IMR-90 (cell line): ENCODE measurements at regions not wholly inside any gene's neighbourhood (a gene's known extent, or its start where the extent isn't known, plus 50 kb on each side); places are given as distances from the start of the nearest gene placed in this dataset.
A peak's percentile ranks its signal among the peaks of the same experiment; 100 is the strongest.

Experiments used
- ATAC-seq: fragments of 200-7000 bp; cut with Tn5 transposase; 2 replicates; pipeline ENCODE4 v1.9.1; 2020; ENCODE audit warnings: low read depth, mild to moderate bottlenecking, moderate library complexity
- BruUV-seq: library from RNA; stranded (reverse); fragments of 400-500 nt; replicated peaks from 2 replicates; lab custom pipeline; 2021; lab: Mats Ljungman, UMichigan
- CTCF ChIA-PET: fragments of 300-600 bp; formaldehyde crosslinking; extraction: SDS; loops from one replicate; lab custom pipeline; 2021; ENCODE audit warnings: antibody characterized with exemption; lab: Yijun Ruan, JAX
- POLR2A ChIA-PET: fragments of 300-600 bp; sonication (Branson Sonifier 250); formaldehyde crosslinking; loops from one replicate; lab custom pipeline; 2022; ENCODE audit warnings: antibody characterized with exemption; ENCODE audit not compliant: unreplicated experiment; lab: Charles Lee
- DNase-seq: peaks from one replicate; pipeline ENCODE4 v3.0.0; 2013
- H2AFZ ChIP-seq: replicated peaks from 2 replicates; pipeline ENCODE3; 2013; ENCODE audit warnings: low read length, mild to moderate bottlenecking; ENCODE audit not compliant: poor library complexity
- H2AK5ac ChIP-seq: 2 replicates; pipeline ENCODE4 v1.6.1; 2013; ENCODE audit warnings: low read depth, low read length, inconsistent platforms
- H2AK9ac ChIP-seq: replicated peaks from 2 replicates; pipeline ENCODE3; 2013; ENCODE audit warnings: mild to moderate bottlenecking, low read depth, low read length, moderate library complexity; ENCODE audit not compliant: poor library complexity
- H2BK120ac ChIP-seq: 2 replicates; pipeline ENCODE4 v1.6.1; 2013; ENCODE audit warnings: low read depth, low read length, inconsistent platforms
- H2BK15ac ChIP-seq: 3 replicates; pipeline ENCODE4 v1.6.1; 2013; ENCODE audit warnings: low read depth, low read length, inconsistent platforms
- H2BK20ac ChIP-seq: 2 replicates; pipeline ENCODE4 v1.6.1; 2013; ENCODE audit warnings: low read depth, mild to moderate bottlenecking, inconsistent platforms, low read length, moderate library complexity
- H2BK5ac ChIP-seq: 2 replicates; pipeline ENCODE4 v1.6.1; 2013; ENCODE audit warnings: mild to moderate bottlenecking, low read depth, low read length, inconsistent platforms; ENCODE audit not compliant: poor library complexity, severe bottlenecking
- H3K14ac ChIP-seq: replicated peaks from 2 replicates; pipeline ENCODE4 v1.6.1; 2013; ENCODE audit warnings: low read depth, low read length, inconsistent platforms
- H3K18ac ChIP-seq: 2 replicates; pipeline ENCODE4 v1.6.1; 2013; ENCODE audit warnings: low read depth, low read length, control low read depth
- H3K23ac ChIP-seq: 2 replicates; pipeline ENCODE4 v1.6.1; 2013; ENCODE audit warnings: low read depth, low read length, inconsistent platforms
- H3K27ac ChIP-seq: 2 replicates; pipeline ENCODE4 v1.5.1; 2013; ENCODE audit warnings: mild to moderate bottlenecking, control low read depth, low read length; ENCODE audit not compliant: insufficient read depth
- H3K27me3 ChIP-seq: 2 replicates; pipeline ENCODE4 v1.6.1; 2013; ENCODE audit warnings: low read length; ENCODE audit not compliant: control insufficient read depth, insufficient read depth
- H3K36me3 ChIP-seq: 2 replicates; pipeline ENCODE4 v1.6.1; 2013; ENCODE audit warnings: low read length, mixed read lengths; ENCODE audit not compliant: control insufficient read depth, insufficient read depth
- H3K4ac ChIP-seq: 2 replicates; pipeline ENCODE4 v1.6.1; 2013; ENCODE audit warnings: low read depth, low read length, inconsistent platforms
- H3K4me1 ChIP-seq: 2 replicates; pipeline ENCODE4 v1.6.1; 2013; ENCODE audit warnings: low read length, mixed read lengths; ENCODE audit not compliant: control insufficient read depth, insufficient read depth
- H3K4me2 ChIP-seq: 2 replicates; pipeline ENCODE4 v1.6.1; 2013; ENCODE audit warnings: low read depth, mild to moderate bottlenecking, control low read depth, low read length, moderate library complexity
- H3K4me3 ChIP-seq: 2 replicates; pipeline ENCODE4 v1.5.1; 2013; ENCODE audit warnings: low read depth, mild to moderate bottlenecking, control low read depth, low read length, moderate library complexity; ENCODE audit not compliant: insufficient read depth
- H3K56ac ChIP-seq: 2 replicates; pipeline ENCODE4 v1.6.1; 2013; ENCODE audit warnings: low read length, inconsistent platforms; ENCODE audit not compliant: insufficient read depth; ENCODE audit errors: extremely low read depth
- H3K79me1 ChIP-seq, 2 experiments: 2 replicates each; pipeline ENCODE4 v1.6.1; 2013; ENCODE audit warnings: low read length in 2 of 2, inconsistent platforms in 1 of 2, low read depth in 1 of 2
- H3K9ac ChIP-seq: 2 replicates; pipeline ENCODE4 v1.6.1; 2013; ENCODE audit warnings: low read depth, low read length, control low read depth
- H3K9me1 ChIP-seq: 2 replicates; pipeline ENCODE4 v1.6.1; 2013; ENCODE audit warnings: low read length, inconsistent platforms; ENCODE audit not compliant: insufficient read depth
- H3K9me3 ChIP-seq: 2 replicates; pipeline ENCODE4 v1.6.1; 2013; ENCODE audit warnings: low read length; ENCODE audit not compliant: control insufficient read depth, insufficient read depth
- H4K20me1 ChIP-seq: 2 replicates; pipeline ENCODE4 v1.6.1; 2013; ENCODE audit warnings: low read length, inconsistent platforms; ENCODE audit not compliant: insufficient read depth
- H4K5ac ChIP-seq: 2 replicates; pipeline ENCODE4 v1.6.1; 2013; ENCODE audit warnings: mild to moderate bottlenecking, low read depth, low read length, control low read depth
- H4K8ac ChIP-seq, 2 experiments: 2 replicates each; pipeline ENCODE4 v1.6.1; 2013; ENCODE audit warnings: low read depth in 2 of 2, low read length in 2 of 2, control low read depth in 1 of 2, inconsistent platforms in 1 of 2
- H4K91ac ChIP-seq: 2 replicates; pipeline ENCODE4 v1.6.1; 2013; ENCODE audit warnings: low read depth, low read length, inconsistent platforms; ENCODE audit not compliant: insufficient read depth
- CHD1 ChIP-seq: IDR thresholded peaks from 2 replicates; pipeline ENCODE4 v1.6.1; 2012; ENCODE audit warnings: low read depth, low read length, improper control_type of control experiment
- CTCF ChIP-seq: conservative IDR thresholded peaks from 2 replicates; pipeline ENCODE4 v1.5.1; 2012; ENCODE audit warnings: mild to moderate bottlenecking, low read depth, low read length, improper control_type of control experiment
- ELK1 ChIP-seq: fragments of 150-350 bp; IDR thresholded peaks from 2 replicates; pipeline ENCODE4 v1.6.1; 2016; ENCODE audit warnings: low read depth, mild to moderate bottlenecking, low read length, moderate library complexity, borderline replicate concordance
- FOS ChIP-seq: fragments of 150-350 bp; IDR thresholded peaks from 2 replicates; pipeline ENCODE4 v1.6.1; 2016; ENCODE audit warnings: low read depth, low read length
- MAFK ChIP-seq: IDR thresholded peaks from 2 replicates; pipeline ENCODE4 v1.6.1; 2012; ENCODE audit warnings: low read depth, low read length, improper control_type of control experiment
- MAZ ChIP-seq: IDR thresholded peaks from 2 replicates; pipeline ENCODE4 v1.6.1; 2012; ENCODE audit warnings: low read depth, mild to moderate bottlenecking, low read length, improper control_type of control experiment, moderate library complexity, borderline replicate concordance
- MXI1 ChIP-seq: IDR thresholded peaks from 2 replicates; pipeline ENCODE4 v1.6.1; 2012; ENCODE audit warnings: low read depth, mild to moderate bottlenecking, low read length, moderate library complexity, borderline replicate concordance
- NFE2L2 ChIP-seq: fragments of 150-350 bp; IDR thresholded peaks from 2 replicates; pipeline ENCODE4 v1.6.1; 2016; ENCODE audit warnings: low read depth, mild to moderate bottlenecking, low read length
- POLR2A ChIP-seq: IDR thresholded peaks from 2 replicates; pipeline ENCODE4 v1.6.1; 2012; ENCODE audit warnings: mild to moderate bottlenecking, low read depth, low read length
- RAD21 ChIP-seq: IDR thresholded peaks from 2 replicates; pipeline ENCODE4 v1.6.1; 2012; ENCODE audit warnings: low read length, improper control_type of control experiment
- RCOR1 ChIP-seq: IDR thresholded peaks from 2 replicates; pipeline ENCODE4 v1.6.1; 2012; ENCODE audit warnings: mild to moderate bottlenecking, low read length, improper control_type of control experiment; ENCODE audit not compliant: insufficient replicate concordance
- SMC3 ChIP-seq: fragments of 150-350 bp; IDR thresholded peaks from 2 replicates; pipeline ENCODE4 v1.6.1; 2016; ENCODE audit warnings: low read depth, mild to moderate bottlenecking, antibody characterized with exemption, low read length, moderate library complexity
- USF2 ChIP-seq: fragments of 150-350 bp; IDR thresholded peaks from 2 replicates; pipeline ENCODE4 v1.6.1; 2017; ENCODE audit warnings: mild to moderate bottlenecking, antibody characterized with exemption, low read length, low read depth
- WGBS, 2 experiments: methylation state at CpG; one replicate each; pipeline versions ENCODE4 v1.1.5 to v1.1.7; 2013; ENCODE audit warnings: missing lambda C conversion rate in 2 of 2; ENCODE audit not compliant: insufficient read length in 1 of 2; ENCODE audit errors: extremely low coverage in 2 of 2; 5-methylcytosine and 5-hydroxymethylcytosine counted together
- dilution Hi-C: fragments of 300-500 bp; cut with HindIII; formaldehyde crosslinking; loops from one replicate; pipeline ENCODE4 v1.14.3; 2018; ENCODE audit warnings: low sequenced_read_pairs; ENCODE audit not compliant: unreplicated experiment
- in situ Hi-C: fragments of 300-500 bp; cut with MboI; formaldehyde crosslinking; loops from 3 replicates; pipeline ENCODE4 v1.14.3; 2019; ENCODE audit warnings: low sequenced_read_pairs, inconsistent platforms, mixed read lengths
- intact Hi-C: fragments of 100-400 bp; cut with micrococcal nuclease; formaldehyde crosslinking; loops from 2 replicates; pipeline ENCODE4 v1.10.0; 2022

GRCh38 chr15:98413933-98414546, 234.3 kb upstream of the IGF1R start:
- Histone ChIP-seq H3K27me3 (peaks cover under 1% of the 10 kb centered on the region; the same call in 1 of the 2 replicates), H2AFZ (peak overlapping the region; percentile 37), H3K79me1 (no peaks in the 10 kb centered on the region), H4K8ac (no peak overlapping the region), H4K20me1 (no peaks in the 10 kb centered on the region), H2BK15ac (no peak overlapping the region), H3K56ac (no peak overlapping the region), H2BK120ac (no peak overlapping the region), H3K9ac (no peak overlapping the region), H3K36me3 (no peaks in the 10 kb centered on the region), H3K4me2 (no peak overlapping the region), H4K91ac (no peak overlapping the region), H3K14ac (no peak overlapping the region), H3K27ac (no peak overlapping the region), H3K9me1 (no peaks in the 10 kb centered on the region), H2BK20ac (no peak overlapping the region), H3K18ac (no peak overlapping the region), H4K5ac (no peak overlapping the region), H3K4ac (no peak overlapping the region), H2AK5ac (no peak overlapping the region), H2AK9ac (no peak overlapping the region), H3K4me1 (no peaks in the 10 kb centered on the region), H2BK5ac (no peak overlapping the region), H3K9me3 (no peaks in the 10 kb centered on the region), H3K23ac (no peak overlapping the region), H3K4me3 (no peak overlapping the region)
- DNase-seq (no peak), ATAC-seq (no peak)
- ChIA-PET CTCF (no interaction called here), POLR2A (no interaction called here)
- no peak for TF ChIP-seq CHD1
- TF ChIP-seq USF2, result no peak
- no peak for TF ChIP-seq CTCF
- TF ChIP-seq NFE2L2, result no peak
- no peak for TF ChIP-seq MAZ
- TF ChIP-seq MAFK, result no peak
- TF ChIP-seq ELK1, result no peak
- no peak for TF ChIP-seq MXI1
- TF ChIP-seq RAD21, result no peak
- TF ChIP-seq FOS, result no peak
- TF ChIP-seq RCOR1, result no peak
- TF ChIP-seq SMC3, result no peak
- no peak for TF ChIP-seq POLR2A
- no TSS peak for BruUV-seq
- intact Hi-C loops, result no loop called here
- in situ Hi-C loops, result no loop called here
- dilution Hi-C loops, result no loop called here
- WGBS, 2 experiments, result 50% methylated on average over 10 of the region's 13 CpGs; no CpG with 5 or more reads in 1 of the 2 experiments
